ENCODE measurements at regions not wholly inside any gene's neighbourhood (a gene's known extent, or its start where the extent isn't known, plus 50 kb on each side); places are given as distances from the start of the nearest gene placed in this dataset.
A peak's percentile ranks its signal among the peaks of the same experiment; 100 is the strongest.

DNA sequence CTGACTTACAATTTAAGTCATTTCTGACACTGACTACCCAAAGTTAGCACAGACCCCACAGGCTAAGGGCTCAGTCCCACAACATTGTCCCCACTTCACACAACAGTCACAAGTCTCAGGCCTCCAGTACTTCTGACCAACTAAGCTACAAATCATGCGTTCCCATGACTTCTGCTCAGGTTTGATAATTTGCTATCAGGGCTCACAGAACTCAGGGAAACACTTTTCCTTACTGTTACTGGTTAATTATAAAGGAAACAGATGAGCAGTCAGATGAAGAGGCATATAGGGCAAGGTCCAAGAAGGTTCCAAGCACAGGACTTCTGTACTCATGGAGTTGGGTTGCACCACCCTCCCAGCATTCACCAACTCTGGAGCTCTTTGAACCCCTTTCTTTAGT, 151.2 kb upstream of the TNR start:
- no peak for DNase-seq (ENCODE audit: low read depth, low spot score)

DNA sequence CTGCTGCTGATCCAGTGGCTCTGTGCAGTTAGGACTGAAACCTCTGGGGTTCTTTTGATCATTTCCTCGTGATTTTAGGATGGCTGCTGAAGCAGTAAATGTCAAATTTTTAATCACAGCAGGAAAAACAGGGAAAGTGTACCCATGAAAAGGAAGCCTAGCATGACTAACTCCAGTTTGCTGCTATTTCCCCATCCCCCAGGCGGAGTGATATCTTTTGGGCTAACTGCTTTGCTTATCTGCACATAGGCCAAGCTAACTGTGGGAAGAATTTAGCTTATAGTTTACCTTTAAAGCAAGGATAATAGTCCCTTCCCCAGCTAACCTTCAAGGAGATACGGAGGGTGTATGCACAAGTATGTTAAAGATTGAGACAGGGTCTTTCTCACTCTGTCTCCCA, 149.8 kb upstream of the TNR start:
- DNase-seq (ENCODE audit: low read depth, low spot score) = no peak

DNA sequence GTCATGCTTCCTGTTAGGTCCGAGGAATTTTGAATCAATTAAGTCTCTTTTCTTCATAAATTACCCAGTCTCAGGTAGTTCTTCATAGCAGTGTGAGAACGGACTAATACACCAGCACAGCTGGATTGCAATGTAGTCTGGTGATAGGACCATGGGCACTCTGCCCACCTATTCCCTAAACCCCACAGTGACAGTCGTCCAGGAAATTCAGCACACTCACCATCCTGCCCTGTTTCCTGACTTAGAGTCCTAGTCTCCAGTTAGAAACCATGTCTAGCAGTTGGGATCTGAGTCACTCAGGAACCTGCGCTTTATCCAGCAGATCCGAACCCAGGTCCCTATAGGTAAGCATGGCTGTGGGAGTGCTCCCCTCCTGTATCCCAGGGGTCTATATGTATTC, 149.3 kb upstream of the TNR start:
- DNase-seq (ENCODE audit: low read depth, low spot score) = no peak

DNA sequence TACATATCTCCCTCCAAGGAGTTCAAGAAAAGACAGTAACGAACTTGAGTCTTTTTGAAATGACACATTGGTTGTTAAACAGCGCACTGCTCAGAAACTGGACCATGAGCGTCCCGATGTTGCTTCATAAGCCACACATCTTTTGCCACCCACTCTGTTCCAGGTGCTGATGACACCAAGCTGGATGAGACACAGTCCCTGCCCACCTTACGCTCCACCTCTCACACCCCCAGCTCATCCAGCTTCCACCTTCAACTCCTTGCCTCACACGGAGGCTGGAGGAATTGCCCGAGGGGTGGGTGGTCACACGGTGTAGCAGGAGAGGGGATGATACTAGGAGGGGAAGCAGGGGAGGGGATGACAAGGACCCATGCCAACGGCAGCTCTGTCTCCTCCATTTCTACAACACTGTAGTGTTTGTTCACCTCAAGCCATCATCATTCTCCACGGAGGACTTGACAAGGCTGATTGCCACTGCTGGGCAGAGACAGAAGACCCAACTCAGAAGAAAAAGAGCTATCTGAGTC, 148.5 kb upstream of the TNR start:
- peak; percentile 12 for DNase-seq (ENCODE audit: low read depth, low spot score)

DNA sequence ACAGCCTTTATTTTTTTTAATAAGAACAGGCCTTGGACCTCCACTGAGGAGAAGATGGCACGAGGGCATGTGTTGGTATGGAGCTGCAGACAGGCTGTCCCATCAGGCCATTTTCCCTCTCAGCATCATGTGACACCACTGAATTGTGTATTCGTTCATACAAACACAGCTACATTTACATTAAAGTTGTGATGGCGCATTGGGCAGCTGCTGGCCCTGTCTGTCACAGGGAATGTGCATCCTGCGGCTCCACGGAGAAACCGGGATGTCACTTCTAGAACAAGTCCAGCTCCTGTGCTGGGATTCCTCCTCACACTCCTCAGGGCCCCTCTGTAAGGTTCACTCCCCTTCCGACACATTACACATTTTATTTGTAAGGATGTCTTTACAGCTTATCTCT, 147.6 kb upstream of the TNR start:
- DNase-seq (ENCODE audit: low read depth, low spot score) = no peak

DNA sequence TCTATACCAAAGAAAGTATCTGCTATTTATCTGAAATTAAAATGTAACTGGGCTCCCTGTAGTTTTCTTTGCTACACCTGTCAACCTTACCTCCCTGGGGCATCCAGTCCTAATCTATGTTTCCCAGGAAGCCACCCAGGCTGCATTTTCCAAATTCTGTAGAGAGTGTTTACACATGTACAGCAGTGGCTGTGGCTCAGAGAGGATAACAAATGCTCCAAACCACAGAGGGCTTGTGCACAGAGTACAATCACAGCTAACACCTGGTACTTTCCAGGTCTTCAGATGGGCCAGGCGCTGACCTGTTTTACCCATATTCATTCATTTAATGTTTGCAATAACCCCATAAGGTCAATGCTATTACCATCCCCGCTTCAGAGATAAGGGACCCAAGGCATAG, 146.5 kb upstream of the TNR start:
- DNase-seq (ENCODE audit: low read depth, low spot score) = no peak

DNA sequence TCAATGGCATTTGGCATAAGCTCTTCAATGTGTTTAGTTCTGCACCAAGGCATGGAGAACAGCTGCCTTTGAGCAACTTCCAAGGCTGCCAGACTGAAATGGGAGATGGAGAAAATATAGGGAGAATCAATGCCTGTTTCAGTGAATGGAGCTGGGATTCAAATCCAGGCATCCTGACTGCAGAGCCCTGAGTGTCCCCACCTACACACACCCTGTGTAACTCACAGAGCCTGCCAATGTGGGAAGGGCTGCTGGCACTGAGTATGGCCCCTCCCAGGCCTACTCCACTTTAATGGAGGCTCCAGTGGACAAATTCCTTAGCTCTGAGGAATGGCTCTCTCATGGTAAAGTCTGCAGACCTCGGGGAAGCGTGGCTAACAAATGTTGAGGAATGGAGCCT, 145.6 kb upstream of the TNR start:
- DNase-seq (ENCODE audit: low read depth, low spot score) = no peak

DNA sequence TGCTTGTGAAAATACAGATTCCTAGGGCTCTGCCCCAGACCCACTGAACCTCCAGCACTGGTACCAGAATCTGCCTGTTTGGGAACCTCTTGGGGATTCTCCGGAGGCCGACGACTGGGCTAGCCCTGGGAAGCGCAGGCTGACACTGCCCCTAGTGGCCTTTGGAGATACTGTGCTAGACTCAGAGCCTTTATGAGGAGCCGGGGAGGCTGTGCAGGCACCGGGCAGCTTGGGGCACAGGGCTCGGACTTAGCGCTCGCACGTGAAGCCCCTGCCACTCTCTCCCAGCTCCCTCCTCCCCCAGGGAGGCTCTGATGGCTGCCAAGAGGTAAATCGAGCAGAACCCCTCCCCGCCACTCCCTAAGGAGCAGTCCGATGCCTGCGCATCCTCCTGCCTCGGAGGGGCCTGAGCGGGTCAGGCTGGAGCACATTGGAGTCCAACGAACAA, 144.6 kb upstream of the TNR start:
- peak; percentile 94 for DNase-seq (ENCODE audit: low read depth, low spot score)

DNA sequence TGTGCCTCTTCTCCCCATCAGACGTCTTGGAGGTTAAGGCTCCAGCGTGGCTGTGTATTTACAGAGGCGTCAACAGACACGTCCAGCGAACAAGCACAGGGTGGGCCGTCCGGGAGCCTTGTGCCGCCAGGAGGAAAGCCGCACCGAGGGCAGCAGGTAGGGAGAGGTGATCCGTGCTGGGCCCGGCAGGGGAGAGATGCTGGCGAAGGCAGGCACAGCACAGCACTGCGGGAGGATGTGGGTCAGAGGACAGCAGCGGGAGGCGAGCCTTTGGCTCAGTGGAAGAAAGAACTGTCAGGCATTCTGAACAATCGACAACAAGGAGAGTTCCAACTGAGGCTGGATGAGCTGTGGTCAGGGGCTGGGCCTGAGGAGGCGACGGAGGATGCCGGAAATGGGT, 144.1 kb upstream of the TNR start:
- no peak for DNase-seq (ENCODE audit: low read depth, low spot score)

DNA sequence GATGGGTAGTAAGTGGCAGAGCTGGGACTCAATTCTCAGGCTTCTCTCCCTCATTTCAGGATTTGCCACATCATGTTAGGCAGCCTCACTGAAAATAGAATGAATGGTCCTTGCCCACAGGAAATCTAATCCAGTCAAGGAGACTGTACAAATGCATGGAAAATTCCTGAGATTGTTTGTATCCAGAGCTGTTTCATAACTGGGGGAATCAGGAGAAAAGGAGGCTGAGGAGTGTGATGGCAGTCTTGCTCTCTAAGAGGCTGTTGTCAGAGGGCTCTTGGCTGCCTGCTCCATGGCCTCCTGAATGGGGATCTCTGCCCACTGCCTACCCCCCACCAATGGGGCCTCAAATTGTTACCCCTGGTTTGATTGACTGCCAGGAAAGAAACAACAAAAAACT, 141.9 kb upstream of the TNR start:
- no peak for DNase-seq (ENCODE audit: low read depth, low spot score)

DNA sequence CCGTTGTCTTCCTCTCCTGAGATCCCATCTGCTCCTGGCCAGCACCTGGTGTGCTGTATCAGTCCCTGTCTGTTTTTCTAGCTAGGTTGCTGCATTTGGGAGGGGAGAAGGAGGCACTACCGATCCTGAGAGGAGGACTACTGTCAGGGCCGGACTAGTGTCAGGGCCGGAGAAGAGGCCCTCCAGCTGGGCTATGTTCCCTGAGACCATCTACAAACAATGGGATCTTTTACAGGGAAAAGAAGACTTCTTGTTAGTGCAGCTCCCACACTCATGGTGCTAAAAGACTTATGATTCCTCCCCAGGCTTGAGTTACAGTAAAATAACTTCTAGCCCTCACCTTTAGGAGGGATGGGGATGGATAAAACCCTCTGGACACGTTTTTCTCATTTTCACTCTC, 141.0 kb upstream of the TNR start:
- DNase-seq (ENCODE audit: low read depth, low spot score) = no peak

DNA sequence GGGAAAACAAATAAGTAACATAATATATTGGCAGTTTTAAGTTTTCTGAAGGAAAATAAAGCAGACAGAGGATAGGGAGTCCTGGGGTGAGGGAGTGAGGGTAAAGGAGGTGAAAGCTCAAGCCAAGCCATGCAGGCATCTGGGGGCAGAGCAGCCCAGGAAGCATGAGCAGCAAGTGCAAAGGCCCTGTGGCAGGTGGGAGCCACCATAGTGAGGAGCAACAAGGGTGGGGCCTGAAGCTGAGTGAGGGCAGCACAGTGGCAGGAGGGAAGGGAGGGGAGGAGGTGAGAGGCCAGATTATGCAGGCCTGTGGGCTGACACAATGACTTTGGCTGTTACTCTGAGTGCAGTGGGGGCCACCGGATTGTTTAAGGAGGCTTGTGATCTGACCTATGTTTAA, 138.8 kb upstream of the TNR start:
- no peak for DNase-seq (ENCODE audit: low read depth, low spot score)

DNA sequence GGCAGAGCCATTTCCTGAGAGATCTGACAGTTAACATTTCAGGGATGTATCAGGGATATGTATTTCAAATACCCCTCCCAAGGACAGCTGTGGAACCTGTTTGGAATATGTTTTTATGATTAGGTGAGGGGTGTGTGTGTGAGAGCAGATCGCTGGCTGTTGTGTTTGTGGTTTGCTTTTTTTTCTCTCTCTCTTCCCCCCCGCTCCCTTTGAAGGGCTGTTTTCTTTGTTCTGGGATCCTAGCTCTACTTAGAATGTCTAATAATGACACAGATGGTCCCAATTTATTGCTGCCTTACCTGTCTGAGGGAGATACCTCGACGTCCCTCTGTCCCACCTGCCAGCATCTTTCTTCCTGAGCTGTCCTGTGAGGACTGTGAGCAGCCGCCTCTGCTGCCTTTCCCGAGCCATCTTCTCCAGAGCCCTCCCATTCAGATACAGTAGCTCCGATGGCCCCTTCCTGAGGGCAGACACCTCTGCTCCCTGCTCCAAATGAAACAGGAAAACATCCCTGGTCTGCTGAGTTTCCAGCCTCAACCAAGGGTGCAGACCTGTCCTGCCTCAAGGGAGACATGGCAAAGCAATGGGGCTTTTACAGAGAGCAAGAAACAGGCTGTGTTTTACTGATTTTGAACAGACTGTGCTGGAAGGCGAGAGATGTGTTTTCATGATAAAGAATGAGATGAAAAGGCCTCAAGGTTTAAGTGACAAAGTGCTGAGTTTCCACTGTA, 138.0 kb upstream of the TNR start:
- peak; percentile 60 for DNase-seq (ENCODE audit: low read depth, low spot score)

DNA sequence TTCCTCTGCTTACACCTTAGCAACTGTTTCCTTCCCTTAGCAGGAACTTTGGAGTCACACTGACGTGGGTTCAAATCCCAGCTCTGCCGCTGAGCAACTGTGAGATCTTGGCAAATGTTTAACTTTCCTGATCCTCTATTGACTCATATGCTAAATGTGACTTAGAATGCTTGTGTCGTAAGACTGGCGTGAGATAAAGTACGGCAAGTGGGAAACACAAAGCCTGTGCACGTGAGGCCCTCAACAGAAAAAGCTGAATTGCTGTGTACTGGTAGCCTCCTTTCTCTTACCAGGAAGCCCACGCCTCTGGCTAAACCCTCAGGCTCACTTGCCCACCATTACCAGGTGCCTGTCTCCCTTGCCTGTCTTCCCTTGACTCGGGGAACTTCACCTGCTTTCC, 135.4 kb upstream of the TNR start:
- no peak for DNase-seq (ENCODE audit: low read depth, low spot score)

DNA sequence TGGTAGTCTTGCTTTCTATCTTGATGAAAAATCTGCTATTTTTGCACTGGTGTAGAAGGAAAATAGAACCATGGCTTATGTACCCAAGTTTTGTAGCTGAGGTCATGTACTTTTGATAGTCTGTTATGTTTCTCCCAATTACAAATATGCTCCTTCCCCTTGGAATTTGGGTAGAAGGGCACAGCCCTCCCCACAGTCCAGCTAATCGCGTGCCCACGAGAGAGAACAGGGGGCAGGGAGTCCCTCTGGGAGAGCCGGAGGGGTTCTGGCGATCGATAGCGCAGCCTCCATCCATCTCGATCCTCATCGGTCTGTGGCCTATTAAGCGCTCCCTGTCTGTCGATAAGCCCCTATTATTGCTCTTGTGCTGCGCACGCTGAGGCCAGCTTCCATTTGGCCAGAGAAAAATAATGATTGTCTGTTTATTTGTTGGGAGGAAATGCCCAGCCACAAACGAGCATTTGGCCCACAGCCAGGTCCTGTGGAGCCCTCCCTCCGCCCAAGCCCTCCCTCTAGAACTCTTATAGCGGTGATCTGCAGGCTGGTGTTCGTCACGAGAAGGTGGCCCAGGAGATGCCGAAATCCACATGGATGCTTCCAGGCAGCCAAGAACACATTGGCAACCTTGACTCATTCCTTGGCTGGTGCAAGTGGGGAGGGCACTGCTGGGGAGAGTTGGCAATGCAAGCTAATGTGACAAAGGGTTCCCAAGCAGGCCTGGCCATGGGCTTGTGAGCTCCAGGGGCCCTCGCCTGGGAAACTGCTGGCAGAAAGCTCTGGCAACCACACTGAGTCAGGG, 134.7 kb upstream of the TNR start:
- DNase-seq (ENCODE audit: low read depth, low spot score) = no peak

DNA sequence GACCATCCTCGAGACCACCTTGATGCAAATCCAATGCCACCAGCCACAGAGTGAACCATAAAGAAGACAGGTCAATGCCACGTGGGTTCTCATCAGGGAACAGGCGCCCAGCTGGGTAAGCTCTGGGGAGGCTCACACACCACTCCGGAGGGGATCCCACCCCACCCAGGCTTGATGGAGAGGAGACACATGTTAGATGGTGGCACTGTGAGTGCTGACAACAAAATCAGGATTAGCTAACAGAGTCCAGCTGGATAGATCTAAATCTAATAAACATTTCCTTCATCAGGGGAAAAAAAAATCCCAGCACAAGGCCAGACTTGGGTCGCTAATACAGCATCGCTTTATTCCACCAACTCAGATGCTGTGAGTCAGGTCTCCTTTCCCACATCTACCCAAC, 132.2 kb upstream of the TNR start:
- DNase-seq (ENCODE audit: low read depth, low spot score) = no peak

DNA sequence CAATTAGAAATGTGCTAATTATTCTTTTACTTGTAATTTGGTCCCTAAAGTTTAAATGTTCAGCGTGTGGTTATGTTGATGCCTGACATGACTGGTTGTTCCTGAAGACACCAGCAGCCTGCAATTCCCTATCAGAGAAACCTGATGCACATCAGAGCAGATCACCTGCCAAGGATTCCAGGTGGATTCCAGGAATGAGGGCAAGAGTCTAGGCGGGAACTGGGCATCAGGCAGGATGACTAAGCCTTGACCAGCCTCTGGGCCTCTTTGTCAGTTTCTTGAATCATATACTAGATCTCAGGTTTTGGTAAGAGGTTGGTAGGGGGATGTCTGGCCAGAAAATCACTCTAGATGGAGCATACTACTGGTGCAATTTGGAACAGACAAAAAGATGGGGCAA, 130.7 kb upstream of the TNR start:
- no peak for DNase-seq (ENCODE audit: low read depth, low spot score)

DNA sequence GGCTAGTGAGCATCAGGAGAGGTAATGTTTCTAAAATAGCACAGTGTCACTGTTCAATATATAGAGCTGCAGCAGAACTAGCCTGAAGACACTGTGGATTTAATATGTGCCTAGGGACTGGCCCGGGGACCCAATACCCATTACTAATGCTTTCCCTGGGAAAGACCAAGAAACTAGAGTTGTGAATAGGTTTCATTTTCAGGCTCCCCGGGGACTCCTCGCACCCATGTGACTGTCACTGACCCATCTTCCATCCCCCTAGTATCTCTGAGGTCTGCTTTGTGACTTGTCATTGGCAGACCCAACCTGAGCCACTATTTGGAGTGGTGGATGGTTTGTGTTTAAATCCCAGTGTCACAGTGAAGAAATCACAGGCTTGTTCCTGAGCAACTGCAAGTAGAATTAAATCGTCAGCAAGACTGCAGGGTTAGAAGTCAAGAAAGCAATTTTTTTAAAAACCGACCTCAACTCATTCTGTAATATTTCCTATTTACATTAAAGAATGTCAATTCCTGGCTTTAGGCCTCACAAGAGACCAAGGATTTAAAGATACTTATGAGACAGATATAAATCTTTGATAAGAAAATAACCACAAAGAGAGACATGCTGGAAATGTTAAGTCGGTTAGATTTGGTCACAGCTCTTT, 130.0 kb upstream of the TNR start:
- no peak for DNase-seq (ENCODE audit: low read depth, low spot score)

DNA sequence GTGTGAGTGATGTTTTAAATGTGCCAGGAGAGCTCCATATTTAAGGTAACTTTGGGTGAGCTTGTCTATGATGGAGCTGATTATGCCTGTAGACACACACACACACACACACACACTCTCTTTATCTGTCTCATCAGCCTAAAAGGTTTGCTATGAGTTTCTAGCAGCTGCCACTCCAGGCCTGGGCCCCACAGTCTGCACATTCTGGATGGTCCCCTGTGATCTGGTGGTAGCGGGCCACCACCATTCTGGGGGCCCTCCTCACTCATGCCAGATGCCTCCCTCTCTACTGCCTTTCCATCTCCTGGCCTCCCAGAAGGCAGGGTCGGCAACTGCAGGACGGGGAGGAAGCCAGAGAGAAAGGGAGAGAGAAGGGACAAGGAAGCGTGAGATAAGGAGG, 129.2 kb upstream of the TNR start:
- no peak for DNase-seq (ENCODE audit: low read depth, low spot score)

DNA sequence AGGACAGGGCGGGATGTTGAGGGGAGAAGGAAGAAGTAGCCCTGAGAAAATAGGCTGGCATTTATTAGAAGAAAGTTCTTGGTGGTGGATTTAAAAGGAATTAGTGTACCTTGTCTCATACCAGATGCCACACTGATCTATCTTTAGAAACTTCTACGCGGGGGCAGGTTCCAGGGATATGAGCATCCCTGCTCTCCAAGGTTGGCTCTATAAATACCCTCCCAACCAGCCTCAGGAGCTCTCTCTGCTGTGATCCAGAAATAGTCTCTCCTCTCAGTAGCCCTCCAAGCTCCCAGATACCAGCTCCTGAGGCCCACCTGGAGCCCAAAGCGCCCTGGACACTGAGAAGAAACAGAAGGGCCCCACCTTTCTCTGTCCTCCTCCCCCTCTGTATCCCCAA, 128.3 kb upstream of the TNR start:
- no peak for DNase-seq (ENCODE audit: low read depth, low spot score)

DNA sequence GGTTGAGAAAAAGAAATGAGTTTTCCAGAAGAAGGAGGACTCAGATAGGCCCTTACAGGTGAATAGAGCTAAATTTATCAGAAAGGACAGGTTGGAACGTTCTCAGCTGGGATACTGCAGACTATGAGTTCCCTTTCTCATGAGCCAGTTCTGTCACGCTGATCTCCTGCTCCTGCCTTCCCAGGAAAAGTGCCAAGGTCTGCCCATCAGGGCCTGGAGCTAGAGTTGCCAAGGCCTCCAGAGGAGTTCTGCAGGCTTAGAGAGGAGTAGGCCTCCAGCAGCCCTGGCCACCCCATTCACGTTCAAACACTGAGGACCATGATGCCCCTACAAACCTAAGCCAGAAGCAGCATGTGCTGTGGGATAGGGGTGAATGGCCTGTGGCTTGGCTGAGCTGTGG, 126.8 kb upstream of the TNR start:
- DNase-seq (ENCODE audit: low read depth, low spot score) = no peak

DNA sequence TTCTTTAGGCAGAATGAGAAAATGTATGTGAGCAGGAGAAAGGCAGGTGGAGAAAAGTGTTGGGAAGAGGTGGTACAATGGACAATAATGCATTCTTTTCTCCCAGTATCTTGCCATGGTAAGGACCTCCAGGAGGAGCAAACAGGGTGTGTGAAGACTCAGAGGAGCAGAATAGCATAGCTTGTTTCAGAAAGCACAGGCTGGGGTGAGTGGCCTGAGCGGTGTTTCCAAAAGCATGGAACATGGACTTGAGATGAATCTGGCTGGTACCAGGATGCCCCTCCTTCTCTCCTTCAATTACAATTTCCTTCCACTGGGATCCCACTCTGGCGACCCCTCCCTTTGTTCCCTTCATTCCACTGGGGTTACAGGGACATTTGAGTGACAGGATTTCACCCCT, 123.4 kb upstream of the TNR start:
- no peak for DNase-seq (ENCODE audit: low read depth, low spot score)

All from ELF-1 (cell line).